GM19438 (cell line): ENCODE measurements at regions not wholly inside any gene's neighbourhood (a gene's known extent, or its start where the extent isn't known, plus 50 kb on each side); places are given as distances from the start of the nearest gene placed in this dataset.
"Not testable (repeated sequence)": the region's sequence is repeated elsewhere in the genome, so short reads cannot be mapped to it uniquely, and the experiment has no call there.

Experiments
- ATAC-seq: cut with Tn5 transposase; IDR thresholded peaks from one replicate; pipeline ENCODE4 v1.9.1; 2021; ENCODE audit warnings: low read depth; ENCODE audit not compliant: unreplicated experiment

GRCh38 chr12:68538726-68539614 lies 71.7 kb upstream of the RAP1B start:
- no peak for ATAC-seq

GRCh38 chr12:68539615-68539952 lies 71.1 kb upstream of the RAP1B start:
- no peak for ATAC-seq

GRCh38 chr12:68540768-68541167 lies 69.9 kb upstream of the RAP1B start:
- not testable (repeated sequence) for ATAC-seq

GRCh38 chr12:68547318-68547717 lies 63.4 kb upstream of the RAP1B start:
- ATAC-seq = not testable (repeated sequence)

GRCh38 chr12:68552605-68553195 lies 58.0 kb upstream of the RAP1B start:
- not testable (repeated sequence) for ATAC-seq

- no peak for ATAC-seq
Measured at GRCh38 chr12:68557011-68557730, 53.5 kb upstream of the RAP1B start.

- no peak for ATAC-seq
Measured at GRCh38 chr12:68559246-68559645, 51.5 kb upstream of the RAP1B start.

- ATAC-seq = no peak
Measured at GRCh38 chr12:68559984-68560850, 50.5 kb upstream of the RAP1B start.

GRCh38 chr12:68560851-68561422 lies 49.8 kb upstream of the RAP1B start:
- ATAC-seq = no peak
